ENCODE measurements at regions not wholly inside any gene's neighbourhood (a gene's known extent, or its start where the extent isn't known, plus 50 kb on each side); places are given as distances from the start of the nearest gene placed in this dataset.
A peak's percentile ranks its signal among the peaks of the same experiment; 100 is the strongest.

- no peak for DNase-seq (ENCODE audit: low spot score)
Measured at GRCh38 chr18:72360634-72361033, 183.5 kb downstream of the CBLN2 start.

GRCh38 chr18:72342933-72343332 lies 201.2 kb downstream of the CBLN2 start:
- DNase-seq (ENCODE audit: low spot score): no peak

GRCh38 chr18:72339976-72340375 lies 204.2 kb downstream of the CBLN2 start:
- no peak for DNase-seq (ENCODE audit: low spot score)

GRCh38 chr18:72336786-72337185 lies 207.4 kb downstream of the CBLN2 start:
- no peak for DNase-seq (ENCODE audit: low spot score)

GRCh38 chr18:72329533-72329932 lies 214.6 kb downstream of the CBLN2 start:
- no peak for DNase-seq (ENCODE audit: low spot score)

GRCh38 chr18:72325307-72325706 lies 218.8 kb downstream of the CBLN2 start:
- DNase-seq (ENCODE audit: low spot score): no peak

- no peak for DNase-seq (ENCODE audit: low spot score)
Measured at GRCh38 chr18:72324677-72325076, 219.5 kb downstream of the CBLN2 start.

GRCh38 chr18:72316497-72316896 lies 227.6 kb downstream of the CBLN2 start:
- DNase-seq (ENCODE audit: low spot score): no peak

GRCh38 chr18:72283148-72283925 lies 260.8 kb downstream of the CBLN2 start:
- DNase-seq (ENCODE audit: low spot score): no peak

- no peak for DNase-seq (ENCODE audit: low spot score)
Measured at GRCh38 chr18:72273025-72273424, 271.1 kb downstream of the CBLN2 start.

- DNase-seq (ENCODE audit: low spot score): peak; percentile 18
Measured at GRCh38 chr18:72261590-72261989, 282.6 kb downstream of the CBLN2 start.

- no peak for DNase-seq (ENCODE audit: low spot score)
Measured at GRCh38 chr18:72246076-72246475, 298.1 kb downstream of the CBLN2 start.

- DNase-seq (ENCODE audit: low spot score): no peak
Measured at GRCh38 chr18:72235422-72235821, 308.7 kb downstream of the CBLN2 start.

- DNase-seq (ENCODE audit: low spot score): no peak
Measured at GRCh38 chr18:72233106-72233505, 311.0 kb downstream of the CBLN2 start.

- no peak for DNase-seq (ENCODE audit: low spot score)
Measured at GRCh38 chr18:72232644-72233043, 311.5 kb downstream of the CBLN2 start.

- no peak for DNase-seq (ENCODE audit: low spot score)
Measured at GRCh38 chr18:72225958-72226357, 318.2 kb downstream of the CBLN2 start.

GRCh38 chr18:72223733-72224132 lies 320.4 kb downstream of the CBLN2 start:
- DNase-seq (ENCODE audit: low spot score): no peak

GRCh38 chr18:72208920-72209676 lies 335.0 kb downstream of the CBLN2 start:
- no peak for DNase-seq (ENCODE audit: low spot score)

- no peak for DNase-seq (ENCODE audit: low spot score)
Measured at GRCh38 chr18:72207280-72207679, 336.9 kb downstream of the CBLN2 start.

GRCh38 chr18:72206814-72207213 lies 337.3 kb downstream of the CBLN2 start:
- no peak for DNase-seq (ENCODE audit: low spot score)

GRCh38 chr18:72201032-72201431 lies 343.1 kb downstream of the CBLN2 start:
- DNase-seq (ENCODE audit: low spot score): no peak

- no peak for DNase-seq (ENCODE audit: low spot score)
Measured at GRCh38 chr18:72197591-72197990, 346.6 kb downstream of the CBLN2 start.

GRCh38 chr18:72194072-72194471 lies 350.1 kb downstream of the CBLN2 start:
- no peak for DNase-seq (ENCODE audit: low spot score)

GRCh38 chr18:72187956-72188355 lies 356.2 kb downstream of the CBLN2 start:
- DNase-seq (ENCODE audit: low spot score): no peak
